GM12878 (cell line): ENCODE measurements at regions not wholly inside any gene's neighbourhood (a gene's known extent, or its start where the extent isn't known, plus 50 kb on each side); places are given as distances from the start of the nearest gene placed in this dataset.

Experiments
- CHD2 ChIP-seq: IDR thresholded peaks from 2 replicates; pipeline ENCODE4 v1.6.1; 2011; ENCODE audit warnings: low read depth, low read length, improper control_type of control experiment, borderline replicate concordance
- EZH2 ChIP-seq: IDR thresholded peaks from 2 replicates; pipeline ENCODE4 v1.6.1; 2012; ENCODE audit warnings: low read depth, mild to moderate bottlenecking, control low read depth, inconsistent platforms, low read length, borderline replicate concordance; ENCODE audit not compliant: control insufficient read depth
- IKZF1 ChIP-seq: fragments of 450-650 bp; conservative IDR thresholded peaks from 2 replicates; pipeline ENCODE4 v1.6.1; 2017; ENCODE audit warnings: antibody characterized with exemption, mild to moderate bottlenecking
- PML ChIP-seq: IDR thresholded peaks from 2 replicates; pipeline ENCODE4 v1.6.1; 2012; ENCODE audit warnings: low read length, inconsistent platforms
- SMC3 ChIP-seq: IDR thresholded peaks from 2 replicates; pipeline ENCODE4 v1.6.1; 2011; ENCODE audit warnings: low read length, improper control_type of control experiment, borderline replicate concordance

- no peak for TF ChIP-seq IKZF1
- no peak for TF ChIP-seq EZH2
- TF ChIP-seq SMC3: no peak
- TF ChIP-seq PML: no peak
- TF ChIP-seq CHD2: no peak
Measured at GRCh38 chr4:170307182-170307581, 217.4 kb upstream of the AADAT start.
